GM21723 (cell line): ENCODE measurements at regions not wholly inside any gene's neighbourhood (a gene's known extent, or its start where the extent isn't known, plus 50 kb on each side); places are given as distances from the start of the nearest gene placed in this dataset.
"Not testable (repeated sequence)": the region's sequence is repeated elsewhere in the genome, so short reads cannot be mapped to it uniquely, and the experiment has no call there.

Experiments used
- ATAC-seq: cut with Tn5 transposase; IDR thresholded peaks from one replicate; pipeline ENCODE4 v1.9.1; 2021; ENCODE audit warnings: mild to moderate bottlenecking, moderate library complexity; ENCODE audit not compliant: unreplicated experiment

GRCh38 chr12:76653342-76653741 lies 93.8 kb upstream of the OSBPL8 start:
- ATAC-seq = no peak

GRCh38 chr12:76664731-76665130 lies 99.2 kb upstream of the ZDHHC17 start:
- ATAC-seq = no peak

- no peak for ATAC-seq
Observed at GRCh38 chr12:76666290-76666835, 97.6 kb upstream of the ZDHHC17 start.

GRCh38 chr12:76669981-76670380 lies 93.9 kb upstream of the ZDHHC17 start:
- no peak for ATAC-seq

GRCh38 chr12:76670776-76671175 lies 93.1 kb upstream of the ZDHHC17 start:
- no peak for ATAC-seq

GRCh38 chr12:76674669-76675315 lies 89.1 kb upstream of the ZDHHC17 start:
- no peak for ATAC-seq

- not testable (repeated sequence) for ATAC-seq
Observed at GRCh38 chr12:76676261-76676660, 87.7 kb upstream of the ZDHHC17 start.

- no peak for ATAC-seq
Observed at GRCh38 chr12:76678992-76679391, 84.9 kb upstream of the ZDHHC17 start.

- no peak for ATAC-seq
Observed at GRCh38 chr12:76679778-76680177, 84.1 kb upstream of the ZDHHC17 start.

GRCh38 chr12:76680940-76681339 lies 83.0 kb upstream of the ZDHHC17 start:
- ATAC-seq = no peak

GRCh38 chr12:76685246-76685678 lies 78.7 kb upstream of the ZDHHC17 start:
- no peak for ATAC-seq

- ATAC-seq = no peak
Observed at GRCh38 chr12:76687981-76688380, 75.9 kb upstream of the ZDHHC17 start.

- no peak for ATAC-seq
Observed at GRCh38 chr12:76688631-76689030, 75.3 kb upstream of the ZDHHC17 start.

GRCh38 chr12:76690921-76691700 lies 72.8 kb upstream of the ZDHHC17 start:
- ATAC-seq = no peak

GRCh38 chr12:76692846-76693245 lies 71.1 kb upstream of the ZDHHC17 start:
- ATAC-seq = no peak

GRCh38 chr12:76694369-76694768 lies 69.5 kb upstream of the ZDHHC17 start:
- no peak for ATAC-seq

- no peak for ATAC-seq
Observed at GRCh38 chr12:76696186-76696585, 67.7 kb upstream of the ZDHHC17 start.

- ATAC-seq = no peak
Observed at GRCh38 chr12:76697849-76698248, 66.1 kb upstream of the ZDHHC17 start.

- no peak for ATAC-seq
Observed at GRCh38 chr12:76698316-76698715, 65.6 kb upstream of the ZDHHC17 start.

GRCh38 chr12:76698966-76699365 lies 64.9 kb upstream of the ZDHHC17 start:
- no peak for ATAC-seq

GRCh38 chr12:76701690-76702089 lies 62.2 kb upstream of the ZDHHC17 start:
- ATAC-seq = no peak

- ATAC-seq = no peak
Observed at GRCh38 chr12:76702946-76703345, 61.0 kb upstream of the ZDHHC17 start.
